ENCODE measurements at regions not wholly inside any gene's neighbourhood (a gene's known extent, or its start where the extent isn't known, plus 50 kb on each side); places are given as distances from the start of the nearest gene placed in this dataset.

- TF ChIP-seq, protein P1, sequence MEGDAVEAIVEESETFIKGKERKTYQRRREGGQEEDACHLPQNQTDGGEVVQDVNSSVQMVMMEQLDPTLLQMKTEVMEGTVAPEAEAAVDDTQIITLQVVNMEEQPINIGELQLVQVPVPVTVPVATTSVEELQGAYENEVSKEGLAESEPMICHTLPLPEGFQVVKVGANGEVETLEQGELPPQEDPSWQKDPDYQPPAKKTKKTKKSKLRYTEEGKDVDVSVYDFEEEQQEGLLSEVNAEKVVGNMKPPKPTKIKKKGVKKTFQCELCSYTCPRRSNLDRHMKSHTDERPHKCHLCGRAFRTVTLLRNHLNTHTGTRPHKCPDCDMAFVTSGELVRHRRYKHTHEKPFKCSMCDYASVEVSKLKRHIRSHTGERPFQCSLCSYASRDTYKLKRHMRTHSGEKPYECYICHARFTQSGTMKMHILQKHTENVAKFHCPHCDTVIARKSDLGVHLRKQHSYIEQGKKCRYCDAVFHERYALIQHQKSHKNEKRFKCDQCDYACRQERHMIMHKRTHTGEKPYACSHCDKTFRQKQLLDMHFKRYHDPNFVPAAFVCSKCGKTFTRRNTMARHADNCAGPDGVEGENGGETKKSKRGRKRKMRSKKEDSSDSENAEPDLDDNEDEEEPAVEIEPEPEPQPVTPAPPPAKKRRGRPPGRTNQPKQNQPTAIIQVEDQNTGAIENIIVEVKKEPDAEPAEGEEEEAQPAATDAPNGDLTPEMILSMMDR (IDR thresholded peaks at IDR 0.05; ENCODE audit: insufficient read depth, low read length), result no peak
- no peak overlapping the region for H3K4me3 ChIP-seq (ENCODE audit: low read depth, low read length)
- DNase-seq (ENCODE audit: low read depth), result no peak
Measured at GRCh38 chr4:38313175-38313574, 350.8 kb upstream of the KLF3 start.

DNA sequence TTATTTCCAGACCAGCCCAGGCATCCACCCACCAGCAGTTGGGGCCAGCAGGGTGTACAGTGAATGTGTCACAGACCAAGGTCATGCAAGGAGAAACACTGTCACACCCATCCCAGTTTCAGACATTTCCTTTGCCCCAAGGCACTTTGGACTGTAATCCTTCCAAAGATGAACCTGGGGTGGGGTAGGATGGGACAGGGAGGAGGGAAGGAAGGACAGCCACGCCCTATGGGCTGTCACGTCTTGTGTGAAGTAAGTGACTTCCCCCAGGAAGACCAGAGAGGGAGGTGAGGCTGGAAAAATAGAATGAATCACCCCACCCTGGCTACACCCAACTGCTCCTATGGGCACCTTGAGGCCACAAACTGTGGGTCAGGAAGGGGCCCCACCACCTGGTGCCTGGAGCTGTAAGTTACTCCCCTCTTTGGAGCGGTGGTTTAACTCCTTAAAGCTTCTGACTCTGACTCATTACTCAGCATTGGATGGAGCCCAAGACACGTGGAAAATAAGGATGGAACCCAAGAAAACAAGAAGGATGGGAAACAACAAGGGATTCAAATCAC is 349.9 kb upstream of the KLF3 start:
- TF ChIP-seq, protein P1 (IDR thresholded peaks at IDR 0.05; ENCODE audit: insufficient read depth, low read length), result no peak
- H3K4me3 ChIP-seq (ENCODE audit: low read depth, low read length), result no peak overlapping the region
- peak; percentile 65 for DNase-seq (ENCODE audit: low read depth)

DNA sequence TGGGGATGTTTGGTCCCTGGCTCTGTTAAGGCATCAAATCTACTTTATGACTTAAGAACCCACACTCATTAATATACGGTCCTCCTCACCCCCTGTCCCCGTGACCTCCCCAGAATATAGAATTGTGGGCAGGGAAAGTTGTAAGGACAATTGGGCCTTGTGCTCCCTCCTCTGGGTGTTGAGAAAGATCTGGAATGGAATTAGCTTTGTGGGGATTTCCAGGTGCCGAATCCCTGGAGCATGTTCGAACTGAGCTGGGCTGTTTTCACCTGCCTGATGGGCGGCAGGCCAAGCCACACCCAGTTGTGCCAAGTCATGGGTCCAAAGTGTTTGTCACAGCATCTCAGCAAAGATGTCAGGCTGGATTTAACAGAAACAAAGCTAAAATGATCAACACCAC is 349.3 kb upstream of the KLF3 start:
- H3K4me3 ChIP-seq (ENCODE audit: low read depth, low read length), result no peak overlapping the region
- DNase-seq (ENCODE audit: low read depth), result no peak
- TF ChIP-seq, protein P1 (IDR thresholded peaks at IDR 0.05; ENCODE audit: insufficient read depth, low read length), result no peak

GRCh38 chr4:38315286-38315685 is 348.7 kb upstream of the KLF3 start:
- TF ChIP-seq, protein P1 (IDR thresholded peaks at IDR 0.05; ENCODE audit: insufficient read depth, low read length), result no peak
- no peak for DNase-seq (ENCODE audit: low read depth)
- no peak overlapping the region for H3K4me3 ChIP-seq (ENCODE audit: low read depth, low read length)

DNA sequence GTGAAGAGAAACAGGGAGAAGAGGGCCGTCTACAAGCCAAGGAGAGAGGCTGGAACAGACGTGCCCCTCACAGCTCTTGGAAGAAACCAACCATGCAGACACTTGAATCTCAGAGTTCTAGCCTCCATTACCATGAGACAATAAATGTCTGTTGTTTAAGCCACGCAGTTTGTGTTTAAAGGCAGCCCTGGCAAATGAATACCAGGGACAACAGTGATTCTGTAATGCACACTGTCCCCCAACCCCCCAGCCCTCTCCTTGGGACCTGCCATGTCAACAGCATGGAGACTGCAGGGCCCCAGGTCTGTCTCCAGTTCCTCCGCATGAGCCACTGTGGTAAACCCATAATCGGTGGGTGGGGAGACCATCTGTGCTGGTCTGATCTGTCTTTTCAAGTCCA is 348.0 kb upstream of the KLF3 start:
- no peak for DNase-seq (ENCODE audit: low read depth)
- TF ChIP-seq, protein P1 (IDR thresholded peaks at IDR 0.05; ENCODE audit: insufficient read depth, low read length), result no peak
- H3K4me3 ChIP-seq (ENCODE audit: low read depth, low read length), result no peak overlapping the region

DNA sequence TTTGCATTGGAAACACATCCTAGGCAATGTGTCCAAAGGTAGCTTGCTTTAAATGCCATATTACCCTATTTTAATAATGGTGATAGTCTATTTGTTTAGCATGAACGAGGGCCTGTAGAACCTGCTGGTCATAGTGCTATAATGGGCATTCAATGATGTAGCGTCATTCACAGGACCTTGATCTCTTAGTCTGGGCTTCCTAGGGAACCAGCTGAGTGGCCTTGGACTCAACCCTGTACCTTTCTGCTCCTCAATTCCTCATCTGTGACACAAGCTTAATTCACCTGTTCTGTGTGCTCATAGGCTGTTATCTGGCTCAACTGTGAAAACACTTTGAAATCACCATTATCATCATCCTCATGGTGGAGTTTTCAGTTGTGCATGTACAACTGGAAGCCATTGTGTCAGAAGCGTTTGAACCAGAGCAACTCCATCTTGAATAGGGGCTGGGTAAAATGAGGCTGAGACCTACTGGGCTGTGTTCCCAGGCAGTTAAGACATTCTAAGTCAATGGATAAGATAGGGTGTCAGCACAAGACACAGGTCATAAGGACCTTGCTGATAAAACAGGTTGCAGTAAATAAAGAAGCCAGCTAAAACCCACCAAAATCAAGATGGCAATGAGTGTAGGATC is 346.8 kb upstream of the KLF3 start:
- H3K4me3 ChIP-seq (ENCODE audit: low read depth, low read length), result no peak overlapping the region
- no peak for DNase-seq (ENCODE audit: low read depth)
- TF ChIP-seq, protein P1 (IDR thresholded peaks at IDR 0.05; ENCODE audit: insufficient read depth, low read length), result no peak
